Skeletal muscle tissue (tissue), 3 donors: ENCODE measurements at regions not wholly inside any gene's neighbourhood (a gene's known extent, or its start where the extent isn't known, plus 50 kb on each side); places are given as distances from the start of the nearest gene placed in this dataset.
"Not testable (repeated sequence)": the region's sequence is repeated elsewhere in the genome, so short reads cannot be mapped to it uniquely, and the experiment has no call there.

Experiments
- H3K27ac ChIP-seq: one replicate; pipeline ENCODE4 v1.7.0; 2013; ENCODE audit warnings: mild to moderate bottlenecking, low read depth, low read length, inconsistent platforms
- H3K27me3 ChIP-seq, 3 donors: one replicate each; pipeline ENCODE4 v1.7.0; 2013; ENCODE audit warnings: low read length in 3 of 3; ENCODE audit not compliant: control insufficient read depth in 3 of 3, insufficient read depth in 3 of 3
- H3K36me3 ChIP-seq, 3 donors: one replicate each; pipeline ENCODE4 v1.7.0; 2013; ENCODE audit warnings: low read length in 3 of 3; ENCODE audit not compliant: control insufficient read depth in 3 of 3, insufficient read depth in 3 of 3
- H3K4me1 ChIP-seq, 3 donors: one replicate each; pipeline ENCODE4 v1.7.0; 2013; ENCODE audit warnings: low read length in 3 of 3, mild to moderate bottlenecking in 3 of 3; ENCODE audit not compliant: control insufficient read depth in 3 of 3, insufficient read depth in 3 of 3
- H3K4me3 ChIP-seq, 3 donors: one replicate each; pipeline ENCODE4 v1.7.0; 2013; ENCODE audit warnings: low read length in 3 of 3
- H3K9ac ChIP-seq, 3 donors: one replicate each; pipeline ENCODE4 v1.7.0; 2013; ENCODE audit warnings: low read length in 3 of 3, mild to moderate bottlenecking in 3 of 3, moderate library complexity in 2 of 3, low read depth in 1 of 3
- H3K9me3 ChIP-seq, 3 donors: one replicate each; pipeline ENCODE4 v1.7.0; 2013; ENCODE audit warnings: low read length in 3 of 3; ENCODE audit not compliant: control insufficient read depth in 3 of 3
- donor health status: Osteomylitis.

- H3K27ac ChIP-seq: no peak overlapping the region
- H3K9me3 ChIP-seq: no peaks in the 10 kb centered on the region
- H3K4me1 ChIP-seq: no peaks in the 10 kb centered on the region
- no peak overlapping the region for H3K4me3 ChIP-seq
- no peaks in the 10 kb centered on the region for H3K36me3 ChIP-seq
- H3K9ac ChIP-seq: no peak overlapping the region
- no peaks in the 10 kb centered on the region for H3K27me3 ChIP-seq
These were observed 561.9 kb downstream of the FLRT2 start for GRCh38 chr14:86091811-86092210.

DNA sequence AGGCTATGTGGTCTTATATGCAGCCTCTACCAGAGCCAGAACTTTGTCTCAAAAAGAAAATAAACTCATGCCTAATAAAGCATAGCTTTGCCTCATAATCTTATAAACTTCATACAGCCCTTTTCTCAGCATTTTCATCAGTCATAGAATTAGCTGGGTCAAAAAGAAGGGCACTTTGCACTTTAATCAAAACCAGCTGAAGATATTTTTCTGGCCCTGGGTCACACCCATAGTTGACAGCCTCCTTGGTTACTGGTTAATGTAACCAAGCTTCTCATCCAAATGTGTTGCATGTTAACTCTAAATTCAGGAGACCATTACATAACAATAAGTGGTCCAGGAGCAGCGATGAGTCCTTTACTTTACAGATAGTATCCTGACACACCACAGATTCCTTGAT is 558.2 kb downstream of the FLRT2 start:
- no peak overlapping the region for H3K9ac ChIP-seq
- no peak overlapping the region for H3K4me3 ChIP-seq
- H3K36me3 ChIP-seq: no peaks in the 10 kb centered on the region
- H3K4me1 ChIP-seq: no peaks in the 10 kb centered on the region
- H3K27me3 ChIP-seq: no peaks in the 10 kb centered on the region
- H3K9me3 ChIP-seq: no peaks in the 10 kb centered on the region
- no peak overlapping the region for H3K27ac ChIP-seq

GRCh38 chr14:86087377-86087776 is 557.4 kb downstream of the FLRT2 start:
- no peak overlapping the region for H3K9ac ChIP-seq
- no peaks in the 10 kb centered on the region for H3K9me3 ChIP-seq
- H3K4me1 ChIP-seq: no peaks in the 10 kb centered on the region
- H3K27me3 ChIP-seq: no peaks in the 10 kb centered on the region
- H3K36me3 ChIP-seq: no peaks in the 10 kb centered on the region
- H3K4me3 ChIP-seq: no peak overlapping the region
- H3K27ac ChIP-seq: no peak overlapping the region

GRCh38 chr14:86086962-86087361 is 557.0 kb downstream of the FLRT2 start:
- Histone ChIP-seq H3K9ac (no peak overlapping the region), H3K4me3 (no peak overlapping the region), H3K27ac (no peak overlapping the region), H3K9me3 (no peaks in the 10 kb centered on the region), H3K36me3 (no peaks in the 10 kb centered on the region), H3K27me3 (no peaks in the 10 kb centered on the region), H3K4me1 (no peaks in the 10 kb centered on the region)

GRCh38 chr14:86084097-86084496 is 554.2 kb downstream of the FLRT2 start:
- H3K9ac ChIP-seq: no peak overlapping the region
- no peak overlapping the region for H3K27ac ChIP-seq
- H3K9me3 ChIP-seq: no peaks in the 10 kb centered on the region
- H3K36me3 ChIP-seq: no peaks in the 10 kb centered on the region
- H3K27me3 ChIP-seq: no peaks in the 10 kb centered on the region
- no peak overlapping the region for H3K4me3 ChIP-seq
- H3K4me1 ChIP-seq: no peaks in the 10 kb centered on the region

GRCh38 chr14:86083616-86084015 is 553.7 kb downstream of the FLRT2 start:
- Histone ChIP-seq H3K27me3 (no peaks in the 10 kb centered on the region), H3K4me1 (no peaks in the 10 kb centered on the region), H3K9me3 (no peaks in the 10 kb centered on the region), H3K27ac (no peak overlapping the region), H3K36me3 (no peaks in the 10 kb centered on the region), H3K9ac (no peak overlapping the region), H3K4me3 (no peak overlapping the region)

- Histone ChIP-seq H3K9me3 (no peaks in the 10 kb centered on the region), H3K36me3 (no peaks in the 10 kb centered on the region), H3K9ac (no peak overlapping the region), H3K27ac (no peak overlapping the region), H3K4me1 (no peaks in the 10 kb centered on the region), H3K4me3 (no peak overlapping the region), H3K27me3 (no peaks in the 10 kb centered on the region)
These were observed 542.4 kb downstream of the FLRT2 start for GRCh38 chr14:86072116-86072894.

DNA sequence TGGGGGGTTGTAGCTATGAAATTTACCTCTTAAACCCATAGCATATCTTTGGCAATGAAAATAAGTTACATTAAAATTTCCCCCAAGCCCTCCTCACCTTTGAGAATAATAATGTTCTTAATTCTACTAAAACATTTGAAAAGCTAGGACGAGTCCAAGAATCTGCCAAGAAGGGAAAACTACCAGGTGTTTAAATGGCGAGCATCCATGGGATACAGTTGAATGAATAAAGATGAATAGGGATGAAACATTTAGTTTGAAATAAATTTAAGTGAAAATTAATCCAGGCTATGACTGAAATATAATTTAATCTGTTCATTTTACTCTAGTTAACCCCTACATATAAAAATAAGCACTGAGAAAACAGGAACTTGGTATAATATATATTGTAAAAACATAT is 536.7 kb downstream of the FLRT2 start:
- no peak overlapping the region for H3K4me3 ChIP-seq
- H3K27me3 ChIP-seq: no peaks in the 10 kb centered on the region
- H3K9me3 ChIP-seq: no peaks in the 10 kb centered on the region
- no peak overlapping the region for H3K9ac ChIP-seq
- no peak overlapping the region for H3K27ac ChIP-seq
- no peaks in the 10 kb centered on the region for H3K4me1 ChIP-seq
- no peaks in the 10 kb centered on the region for H3K36me3 ChIP-seq

DNA sequence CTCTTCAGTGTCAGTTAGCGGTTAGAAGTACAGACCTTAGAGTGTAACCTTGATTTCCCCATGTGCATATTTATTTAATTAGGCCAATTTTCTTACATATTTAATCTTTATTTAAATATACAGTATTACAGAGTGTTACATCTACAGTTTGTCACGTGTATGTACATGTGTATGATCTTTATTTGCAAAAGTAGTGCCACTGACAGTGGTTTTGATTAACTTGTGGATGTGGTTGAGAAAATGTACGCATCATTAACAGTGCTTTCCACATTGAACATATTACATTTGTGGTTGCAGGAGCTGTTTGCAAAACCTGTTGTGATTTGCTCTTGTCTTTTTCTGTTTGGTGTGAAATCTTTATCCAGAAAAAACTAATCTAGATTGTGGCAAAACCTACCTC is 535.5 kb downstream of the FLRT2 start:
- Histone ChIP-seq H3K27ac (no peak overlapping the region), H3K4me3 (no peak overlapping the region), H3K36me3 (no peaks in the 10 kb centered on the region), H3K4me1 (no peaks in the 10 kb centered on the region), H3K27me3 (no peaks in the 10 kb centered on the region), H3K9ac (no peak overlapping the region), H3K9me3 (no peaks in the 10 kb centered on the region)

DNA sequence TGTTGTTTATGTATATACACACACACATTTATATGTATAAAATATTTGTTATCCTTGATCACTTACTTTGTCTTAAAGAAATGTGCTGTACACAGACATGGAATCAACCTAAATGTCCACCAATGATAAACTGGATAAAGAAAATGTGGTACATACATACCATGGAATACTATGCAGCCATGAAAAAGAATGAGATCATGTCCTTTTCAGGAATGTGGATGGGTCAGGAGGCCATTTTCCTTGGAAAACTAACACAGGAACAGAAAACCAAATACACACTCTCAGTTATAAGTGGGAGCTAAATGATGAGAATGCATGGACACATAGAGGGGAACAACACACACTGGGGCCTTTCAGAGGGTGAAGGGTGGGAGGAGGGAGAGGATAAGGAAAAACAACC is 534.7 kb downstream of the FLRT2 start:
- H3K36me3 ChIP-seq, H3K9me3 ChIP-seq, H3K27me3 ChIP-seq, H3K4me1 ChIP-seq, H3K4me3 ChIP-seq, H3K27ac ChIP-seq, H3K9ac ChIP-seq: not testable (repeated sequence)
